ENCODE measurements at regions not wholly inside any gene's neighbourhood (a gene's known extent, or its start where the extent isn't known, plus 50 kb on each side); places are given as distances from the start of the nearest gene placed in this dataset.

DNA sequence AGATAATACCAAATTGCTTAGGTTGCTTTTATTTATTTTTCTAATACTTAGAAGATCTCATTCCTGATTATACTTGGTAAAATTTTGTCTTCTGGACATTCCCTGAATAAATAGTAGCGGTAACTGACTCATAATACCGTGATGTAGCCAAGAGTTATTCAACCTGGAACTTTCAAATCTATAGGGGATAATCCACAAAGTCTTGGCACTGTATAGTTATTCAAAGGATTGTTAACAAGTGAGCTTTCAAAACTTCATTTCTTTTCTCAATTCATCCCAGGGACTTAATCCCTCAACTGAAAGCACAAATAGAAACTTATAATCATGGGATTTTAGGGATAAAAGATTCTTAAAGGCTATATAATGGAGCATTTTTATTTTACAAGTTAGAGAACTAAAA is 1383.3 kb downstream of the FAM133A start (continued):
- TF ChIP-seq, protein P1, sequence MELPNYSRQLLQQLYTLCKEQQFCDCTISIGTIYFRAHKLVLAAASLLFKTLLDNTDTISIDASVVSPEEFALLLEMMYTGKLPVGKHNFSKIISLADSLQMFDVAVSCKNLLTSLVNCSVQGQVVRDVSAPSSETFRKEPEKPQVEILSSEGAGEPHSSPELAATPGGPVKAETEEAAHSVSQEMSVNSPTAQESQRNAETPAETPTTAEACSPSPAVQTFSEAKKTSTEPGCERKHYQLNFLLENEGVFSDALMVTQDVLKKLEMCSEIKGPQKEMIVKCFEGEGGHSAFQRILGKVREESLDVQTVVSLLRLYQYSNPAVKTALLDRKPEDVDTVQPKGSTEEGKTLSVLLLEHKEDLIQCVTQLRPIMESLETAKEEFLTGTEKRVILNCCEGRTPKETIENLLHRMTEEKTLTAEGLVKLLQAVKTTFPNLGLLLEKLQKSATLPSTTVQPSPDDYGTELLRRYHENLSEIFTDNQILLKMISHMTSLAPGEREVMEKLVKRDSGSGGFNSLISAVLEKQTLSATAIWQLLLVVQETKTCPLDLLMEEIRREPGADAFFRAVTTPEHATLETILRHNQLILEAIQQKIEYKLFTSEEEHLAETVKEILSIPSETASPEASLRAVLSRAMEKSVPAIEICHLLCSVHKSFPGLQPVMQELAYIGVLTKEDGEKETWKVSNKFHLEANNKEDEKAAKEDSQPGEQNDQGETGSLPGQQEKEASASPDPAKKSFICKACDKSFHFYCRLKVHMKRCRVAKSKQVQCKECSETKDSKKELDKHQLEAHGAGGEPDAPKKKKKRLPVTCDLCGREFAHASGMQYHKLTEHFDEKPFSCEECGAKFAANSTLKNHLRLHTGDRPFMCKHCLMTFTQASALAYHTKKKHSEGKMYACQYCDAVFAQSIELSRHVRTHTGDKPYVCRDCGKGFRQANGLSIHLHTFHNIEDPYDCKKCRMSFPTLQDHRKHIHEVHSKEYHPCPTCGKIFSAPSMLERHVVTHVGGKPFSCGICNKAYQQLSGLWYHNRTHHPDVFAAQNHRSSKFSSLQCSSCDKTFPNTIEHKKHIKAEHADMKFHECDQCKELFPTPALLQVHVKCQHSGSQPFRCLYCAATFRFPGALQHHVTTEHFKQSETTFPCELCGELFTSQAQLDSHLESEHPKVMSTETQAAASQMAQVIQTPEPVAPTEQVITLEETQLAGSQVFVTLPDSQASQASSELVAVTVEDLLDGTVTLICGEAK (IDR thresholded peaks at IDR 0.05), result no peak
- TF ChIP-seq, protein P1 (CRISPR knock-in tag; IDR thresholded peaks at IDR 0.05), result no peak
- TF ChIP-seq ARNTL (CRISPR knock-in tag; IDR thresholded peaks at IDR 0.05) (no peak), ATF7 (IDR thresholded peaks at IDR 0.05) (no peak), ATF7 (CRISPR knock-in tag; IDR thresholded peaks at IDR 0.05) (no peak), ZNF777 (CRISPR knock-in tag; IDR thresholded peaks at IDR 0.05) (no peak)

DNA sequence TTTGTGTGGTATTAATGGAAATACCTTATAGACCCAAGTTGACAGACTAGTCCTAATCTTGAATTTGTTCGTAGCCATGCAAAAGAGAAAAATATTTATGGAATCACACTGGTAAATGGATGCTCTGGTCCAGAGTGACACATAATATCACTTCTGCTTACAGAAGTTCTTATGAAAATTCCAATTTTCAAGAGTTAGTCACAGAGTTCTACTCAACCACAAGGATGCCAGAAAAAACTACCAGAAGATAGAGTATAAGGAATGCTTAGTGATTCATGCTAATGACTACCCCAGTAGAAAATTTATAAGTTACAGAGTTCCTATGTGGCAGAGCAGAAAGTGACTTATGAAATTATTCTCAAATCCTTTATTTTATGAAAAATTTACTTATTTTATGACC is 1384.8 kb downstream of the FAM133A start:
- no peaks in the 10 kb centered on the region for H3K9me3 ChIP-seq (ENCODE audit: low read length)
- CTCF ChIA-PET (ENCODE audit: low intra/inter-chr PET ratio, low total read pairs), result no interaction called here
- no peak for DNase-seq (ENCODE audit: low spot score)
- no peak overlapping the region for H2AFZ ChIP-seq (ENCODE audit: low read length)
- intact Hi-C loops (cut with micrococcal nuclease; ENCODE audit: unreplicated experiment), result no loop called here
- no TSS peak for BruUV-seq (replicated peaks)
- H3K27me3 ChIP-seq (ENCODE audit: control insufficient read depth in 1 of 2, insufficient read depth in 2 of 2, low read length in 2 of 2), result no peaks in the 10 kb centered on the region
- H3K27ac ChIP-seq (ENCODE audit: extremely low read length, insufficient read depth, low read length), result no peak overlapping the region
- no peaks in the 10 kb centered on the region for H3K4me1 ChIP-seq (ENCODE audit: insufficient read depth, low read length)
- no peak overlapping the region for H3K4me3 ChIP-seq (replicated peaks in 1 of 3; ENCODE audit: insufficient read depth in 1 of 3, low read depth in 2 of 3, low read length in 3 of 3)
- in situ Hi-C loops (cut with HindIII; ENCODE audit: extremely low pct_ligation_motif_present, low pct_unique_long_range_greater_than_20kb), result no loop called here
- H3K36me3 ChIP-seq (replicated peaks in 1 of 2; ENCODE audit: control insufficient read depth in 1 of 2, insufficient read depth in 2 of 2, low read length in 2 of 2), result no peaks in the 10 kb centered on the region
- H4K20me1 ChIP-seq (ENCODE audit: insufficient read depth, low read length), result no peaks in the 10 kb centered on the region
- H3K4me2 ChIP-seq (ENCODE audit: low read depth, low read length), result no peak overlapping the region
- no peak for FAIRE-seq
- H3K79me2 ChIP-seq (ENCODE audit: insufficient read depth, low read length), result no peaks in the 10 kb centered on the region
- WGBS (ENCODE audit: low lambda C conversion rate), result 10% methylated on average over 1 of the region's 1 CpG
- ATAC-seq, result no peak
- H3K9ac ChIP-seq (ENCODE audit: insufficient read depth, low read depth, low read length), result no peak overlapping the region
- POLR2A ChIA-PET, result no interaction called here
- TF ChIP-seq ZNF432 (CRISPR knock-in tag; IDR thresholded peaks at IDR 0.05; ENCODE audit: borderline replicate concordance), result no peak
- TF ChIP-seq, protein P2, sequence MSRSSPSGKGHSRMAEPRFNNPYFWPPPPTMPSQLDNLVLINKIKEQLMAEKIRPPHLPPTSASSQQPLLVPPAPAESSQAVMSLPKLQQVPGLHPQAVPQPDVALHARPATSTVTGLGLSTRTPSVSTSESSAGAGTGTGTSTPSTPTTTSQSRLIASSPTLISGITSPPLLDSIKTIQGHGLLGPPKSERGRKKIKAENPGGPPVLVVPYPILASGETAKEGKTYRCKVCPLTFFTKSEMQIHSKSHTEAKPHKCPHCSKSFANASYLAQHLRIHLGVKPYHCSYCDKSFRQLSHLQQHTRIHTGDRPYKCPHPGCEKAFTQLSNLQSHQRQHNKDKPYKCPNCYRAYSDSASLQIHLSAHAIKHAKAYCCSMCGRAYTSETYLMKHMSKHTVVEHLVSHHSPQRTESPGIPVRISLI (CRISPR knock-in tag; IDR thresholded peaks at IDR 0.05; ENCODE audit: borderline replicate concordance), result no peak
- TF ChIP-seq ZFP36L2 (CRISPR knock-in tag; IDR thresholded peaks at IDR 0.05), result no peak
- TF ChIP-seq MIXL1 (CRISPR knock-in tag; IDR thresholded peaks at IDR 0.05), result no peak
- TF ChIP-seq, protein P3, sequence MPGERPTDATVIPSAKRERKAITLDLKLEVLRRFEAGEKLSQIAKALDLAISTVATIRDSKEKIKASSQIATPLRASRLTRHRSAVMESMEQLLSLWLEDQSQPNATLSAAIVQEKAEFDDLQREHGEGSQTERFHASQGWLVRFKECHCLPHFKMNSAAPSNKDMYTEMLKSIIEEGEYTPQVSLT (CRISPR knock-in tag; IDR thresholded peaks at IDR 0.05; ENCODE audit: borderline replicate concordance, low read depth), result no peak
- TF ChIP-seq, protein P4, sequence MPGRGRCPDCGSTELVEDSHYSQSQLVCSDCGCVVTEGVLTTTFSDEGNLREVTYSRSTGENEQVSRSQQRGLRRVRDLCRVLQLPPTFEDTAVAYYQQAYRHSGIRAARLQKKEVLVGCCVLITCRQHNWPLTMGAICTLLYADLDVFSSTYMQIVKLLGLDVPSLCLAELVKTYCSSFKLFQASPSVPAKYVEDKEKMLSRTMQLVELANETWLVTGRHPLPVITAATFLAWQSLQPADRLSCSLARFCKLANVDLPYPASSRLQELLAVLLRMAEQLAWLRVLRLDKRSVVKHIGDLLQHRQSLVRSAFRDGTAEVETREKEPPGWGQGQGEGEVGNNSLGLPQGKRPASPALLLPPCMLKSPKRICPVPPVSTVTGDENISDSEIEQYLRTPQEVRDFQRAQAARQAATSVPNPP (CRISPR knock-in tag; IDR thresholded peaks at IDR 0.05), result no peak
- TF ChIP-seq NAIF1 (CRISPR knock-in tag; IDR thresholded peaks at IDR 0.05; ENCODE audit: borderline replicate concordance), result no peak
- no peak for TF ChIP-seq CEBPG (CRISPR knock-in tag; IDR thresholded peaks at IDR 0.05)

All from HepG2 (cell line).